H4 (cell line): ENCODE measurements at regions not wholly inside any gene's neighbourhood (a gene's known extent, or its start where the extent isn't known, plus 50 kb on each side); places are given as distances from the start of the nearest gene placed in this dataset.
"Not testable (repeated sequence)": the region's sequence is repeated elsewhere in the genome, so short reads cannot be mapped to it uniquely, and the experiment has no call there.

ENCODE experiments used
- DNase-seq: peaks from one replicate; pipeline ENCODE4 v3.0.0-alpha.2; 2015; ENCODE audit warnings: low spot score

DNA sequence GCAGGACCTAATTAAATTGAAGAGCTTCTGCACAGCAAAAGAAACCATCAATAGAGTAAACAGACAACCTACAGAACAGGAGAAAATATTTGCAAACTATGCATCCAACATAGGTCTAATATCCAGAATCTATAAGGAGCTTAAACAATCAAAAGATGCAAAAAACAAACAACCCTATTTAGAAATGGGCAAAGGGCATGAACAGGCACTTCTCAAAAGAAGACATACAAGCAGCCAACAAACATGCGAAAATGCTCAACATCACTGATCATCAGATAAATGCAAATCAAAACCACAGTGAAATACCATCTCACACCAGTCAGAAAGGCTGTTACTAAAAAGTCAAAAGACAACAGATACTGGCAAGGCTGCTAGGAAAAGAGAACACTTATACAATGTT is 189.2 kb downstream of the CYP26B1 start:
- not testable (repeated sequence) for DNase-seq

DNA sequence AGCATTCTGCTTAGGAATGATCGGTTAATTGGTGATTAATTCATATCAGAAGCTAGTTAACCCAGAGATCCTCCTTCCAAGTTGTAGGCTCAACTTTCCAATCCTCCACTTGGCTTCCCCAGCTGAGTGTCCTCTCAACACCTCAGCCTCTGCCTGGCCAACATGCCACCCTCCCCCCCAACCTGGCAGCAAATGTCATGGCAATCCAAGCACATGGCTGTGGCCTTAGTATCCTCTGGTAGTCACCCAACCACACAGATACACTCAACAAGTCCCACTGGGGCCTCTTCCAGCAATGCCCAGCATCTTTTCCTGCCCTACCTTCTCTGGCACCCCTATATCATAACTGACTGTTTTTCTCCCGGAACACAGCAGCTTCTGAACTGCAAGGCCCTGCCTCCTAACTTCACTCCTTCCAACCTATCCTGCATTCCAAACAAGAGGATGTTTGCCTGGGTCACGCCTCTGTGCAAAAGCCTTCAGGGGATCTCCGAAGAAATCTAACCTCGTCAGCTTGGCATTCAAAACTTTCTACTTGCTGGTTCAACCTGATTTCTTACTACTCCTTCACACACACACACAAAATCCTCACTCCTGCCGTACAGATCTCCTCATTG is 195.0 kb downstream of the CYP26B1 start:
- DNase-seq: no peak

DNA sequence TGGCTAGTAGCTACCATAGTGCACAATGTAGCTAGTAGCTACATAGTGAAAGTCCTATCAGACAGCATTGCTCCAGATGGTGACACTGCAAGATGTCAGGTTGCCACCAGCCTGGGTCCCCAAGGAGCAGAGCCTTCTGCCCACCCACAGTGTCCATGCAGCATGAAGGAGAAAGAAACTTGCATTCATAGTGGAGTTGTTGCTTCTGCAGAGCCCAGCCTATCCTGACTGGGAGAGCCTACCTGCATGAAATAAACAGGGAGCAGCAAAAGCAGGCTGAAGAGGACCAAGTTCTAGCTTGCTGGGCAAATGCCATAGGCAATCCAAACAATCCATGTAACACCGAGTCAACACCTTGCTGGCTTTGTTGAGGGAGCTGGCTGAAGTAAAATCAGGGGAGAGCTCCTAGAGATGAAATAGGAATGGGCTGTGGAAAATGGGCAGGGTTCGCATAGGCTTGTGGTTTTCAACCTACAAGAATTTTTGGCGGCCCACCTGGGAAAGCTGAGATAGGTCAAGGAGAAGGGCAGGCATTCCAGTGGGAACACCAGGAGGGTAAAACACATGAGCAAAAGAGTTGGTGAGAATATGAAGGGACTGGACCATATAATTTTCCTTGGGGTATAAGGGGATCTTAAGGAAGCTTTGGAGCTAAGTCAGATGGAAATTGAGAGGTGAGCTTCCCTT is 195.8 kb downstream of the CYP26B1 start:
- DNase-seq: no peak

DNA sequence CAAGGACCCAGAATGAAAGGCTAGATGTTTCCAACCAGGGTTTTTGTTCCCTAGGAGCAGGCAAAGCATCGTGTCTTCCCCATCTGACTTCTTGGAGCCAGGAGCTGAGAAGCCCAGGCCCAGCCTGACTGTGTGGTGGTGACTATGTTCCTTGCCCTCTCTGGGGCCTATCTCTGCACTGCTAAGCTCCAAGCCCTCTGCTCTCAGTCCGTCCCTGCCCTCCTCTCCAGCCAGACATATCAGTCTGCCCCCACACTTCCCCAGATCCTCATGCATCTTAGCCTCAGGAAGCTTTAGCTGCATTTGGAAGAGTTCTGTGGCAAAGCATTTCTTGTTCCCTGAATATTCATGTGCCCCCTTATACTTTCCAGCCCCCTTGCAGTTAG is 196.6 kb downstream of the CYP26B1 start:
- no peak for DNase-seq

DNA sequence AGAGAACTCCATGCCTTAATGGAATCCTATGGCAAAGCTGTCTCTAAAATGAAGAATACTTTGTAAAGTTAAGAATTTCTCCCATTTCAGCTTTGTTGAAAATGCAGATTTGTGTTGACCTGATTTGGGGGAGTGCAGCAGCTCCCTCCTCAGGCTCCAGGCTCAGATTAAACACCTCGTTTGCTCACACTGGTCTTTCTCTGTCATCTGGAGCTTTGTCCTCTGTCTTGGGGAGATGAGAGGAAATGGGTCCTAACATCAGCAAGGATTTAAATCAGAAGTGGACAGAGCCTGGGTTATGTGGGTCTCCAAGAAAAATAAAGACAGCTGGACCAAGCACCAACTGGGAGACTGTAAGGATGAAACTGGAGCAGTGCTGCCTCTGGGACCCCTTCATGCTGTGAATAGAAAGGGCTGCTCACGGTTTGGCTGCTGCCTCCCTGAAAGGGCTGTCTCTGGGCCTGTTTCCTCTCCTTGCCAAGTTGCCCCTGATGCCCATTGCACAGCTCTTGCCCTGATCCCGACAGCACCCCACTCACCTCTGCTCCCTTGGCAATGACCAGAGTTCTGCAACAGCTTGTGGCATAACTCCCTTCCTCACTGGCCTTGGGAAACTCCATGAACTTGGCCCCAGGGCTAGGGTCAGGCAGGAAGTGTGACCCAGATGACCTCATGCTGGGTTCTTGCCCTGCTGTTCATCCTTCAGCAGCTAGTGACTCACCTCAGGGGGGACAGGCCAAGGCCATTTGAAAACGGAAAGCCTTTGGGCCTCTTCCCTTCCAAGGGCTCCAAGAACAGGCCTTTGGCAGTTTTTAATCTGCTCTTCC is 197.2 kb downstream of the CYP26B1 start:
- DNase-seq: no peak

DNA sequence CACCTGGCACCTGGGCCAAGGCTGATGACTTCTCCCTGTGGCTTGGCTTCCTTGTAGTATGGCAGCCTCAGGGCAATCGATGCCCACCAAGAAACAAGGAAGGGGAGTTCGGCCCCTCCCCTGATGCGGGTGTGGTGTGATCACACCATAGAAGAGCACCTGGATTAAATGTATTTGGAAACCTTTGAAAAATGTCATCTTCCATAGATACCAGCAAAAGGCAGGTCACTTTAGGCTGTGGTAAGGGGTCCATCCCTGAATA is 198.2 kb downstream of the CYP26B1 start:
- DNase-seq: no peak

DNA sequence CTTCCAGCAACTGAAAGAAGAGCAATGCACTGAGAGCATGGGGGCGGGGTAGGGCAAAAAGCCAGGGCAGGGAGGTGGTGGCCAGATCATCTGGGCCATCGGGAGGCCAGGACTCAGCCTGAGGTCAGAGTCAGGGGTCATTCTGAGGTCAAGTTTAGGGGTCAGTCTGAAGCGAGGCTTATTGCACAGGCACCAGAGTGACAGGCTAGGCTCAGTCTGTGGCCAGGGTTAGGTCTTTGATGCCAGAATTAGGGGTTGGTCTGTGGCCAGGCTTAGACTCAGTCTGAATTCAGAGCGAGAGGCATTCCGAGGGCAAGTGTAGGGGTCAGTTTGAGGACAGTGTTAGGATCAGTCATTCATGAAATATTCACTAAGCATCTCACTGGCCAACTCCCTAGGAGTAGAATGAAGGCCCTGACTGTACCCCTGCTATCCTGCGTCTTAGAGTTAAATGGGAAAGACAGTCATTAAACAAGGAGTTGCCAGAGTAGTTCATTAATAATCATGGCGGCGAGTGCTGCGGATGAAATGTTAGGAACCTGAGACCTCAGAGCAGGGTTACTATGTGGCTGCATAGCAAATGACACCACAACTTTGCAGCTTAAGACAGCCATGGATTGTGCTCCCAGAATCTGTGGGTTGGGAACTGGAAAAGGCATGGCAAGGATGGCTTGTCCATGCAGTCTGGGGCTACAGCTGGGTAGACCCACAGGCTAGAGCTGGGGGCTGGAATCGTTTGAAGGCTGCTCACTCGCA is 198.7 kb downstream of the CYP26B1 start:
- no peak for DNase-seq

DNA sequence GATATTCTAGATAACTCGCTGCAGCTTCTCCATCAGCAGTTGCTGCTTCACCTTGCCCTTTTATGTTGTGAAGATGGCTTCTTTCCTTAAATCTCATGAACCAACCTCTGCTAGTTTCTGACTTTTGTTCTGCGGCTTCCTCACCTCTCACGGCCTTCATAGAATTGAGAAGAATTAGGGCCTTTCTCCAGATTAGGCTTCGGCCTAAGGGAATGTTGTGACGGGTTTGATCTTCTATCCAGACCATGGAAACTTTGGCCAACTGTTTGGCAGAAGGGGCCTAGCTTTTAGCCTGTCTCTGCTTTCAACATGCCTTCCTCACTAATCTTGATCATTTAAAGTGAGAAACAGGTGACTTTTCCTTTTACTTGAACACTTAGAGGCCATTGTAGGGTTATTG is 199.9 kb downstream of the CYP26B1 start:
- no peak for DNase-seq

DNA sequence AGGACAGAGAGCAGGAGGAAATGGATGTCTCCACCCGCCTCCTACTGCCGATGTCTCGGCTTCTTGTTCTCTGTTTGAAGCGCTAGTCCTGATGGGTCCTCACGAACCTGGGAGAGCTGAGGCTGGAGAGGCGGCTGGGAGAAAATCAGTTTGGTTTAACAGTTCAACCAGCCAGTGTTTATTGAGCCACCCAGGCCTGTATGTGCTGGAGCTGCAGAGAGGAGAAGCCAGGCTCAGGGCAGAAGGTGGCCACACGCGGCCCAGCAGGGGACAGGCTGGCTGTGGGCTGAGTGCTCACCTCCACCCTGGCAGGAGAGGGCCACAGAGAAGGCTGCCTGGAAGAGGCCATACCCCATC is 202.1 kb downstream of the CYP26B1 start:
- DNase-seq: no peak

DNA sequence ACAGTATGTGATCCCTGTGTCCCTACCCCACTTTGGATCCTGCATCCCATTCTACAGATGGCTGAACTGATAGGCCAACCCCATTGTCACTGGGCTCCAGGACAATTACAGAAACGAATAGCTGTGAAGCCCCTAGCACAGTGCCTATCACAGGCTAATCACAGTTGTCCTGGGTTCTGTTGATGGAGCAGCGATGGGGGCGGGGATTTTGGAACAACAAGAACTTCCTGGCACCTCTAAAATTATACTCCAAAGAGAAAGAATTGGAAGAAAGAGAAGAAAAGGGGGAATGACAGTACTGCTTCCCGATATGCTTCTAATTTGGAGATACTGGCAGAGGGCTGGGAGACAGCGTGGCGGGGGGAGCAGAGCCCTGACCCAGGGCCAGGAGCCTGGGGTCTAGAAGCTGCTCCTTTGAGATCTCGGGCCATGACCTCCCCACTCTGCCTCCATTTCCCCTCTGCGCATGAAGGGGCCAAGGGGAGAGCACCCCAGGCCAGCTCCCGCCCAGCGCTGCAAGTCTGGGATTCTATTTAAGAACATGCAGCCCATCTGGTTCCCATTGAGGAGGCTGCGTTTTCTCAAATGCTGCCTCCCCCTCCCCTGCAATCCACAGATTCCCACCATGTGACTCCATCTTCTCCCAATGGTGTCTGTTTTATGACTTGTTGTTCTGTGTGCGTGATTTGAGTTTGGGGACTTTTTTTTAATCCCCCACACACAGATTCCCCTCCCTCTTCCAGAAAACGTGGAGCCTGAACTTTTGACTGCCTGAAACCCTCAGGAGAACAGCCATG is 202.7 kb downstream of the CYP26B1 start:
- DNase-seq: no peak

DNA sequence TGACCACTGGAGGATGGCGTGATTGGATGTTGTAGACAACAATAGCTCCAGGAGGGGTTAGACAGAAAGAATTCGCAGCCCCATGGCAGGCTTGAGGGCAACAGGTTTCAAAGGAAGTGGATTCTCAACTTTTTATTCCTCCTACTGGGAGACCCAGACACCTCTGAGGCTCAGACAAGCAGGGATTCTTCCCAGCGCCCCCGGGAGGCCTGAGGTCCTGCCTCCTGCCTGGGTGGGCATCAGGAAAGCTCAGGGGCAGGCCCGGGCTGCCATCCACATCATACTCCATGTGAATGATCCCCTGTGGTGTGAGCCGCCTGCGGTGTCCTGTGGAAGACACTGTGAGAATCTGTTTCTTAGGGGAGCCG is 203.5 kb downstream of the CYP26B1 start:
- DNase-seq: no peak

DNA sequence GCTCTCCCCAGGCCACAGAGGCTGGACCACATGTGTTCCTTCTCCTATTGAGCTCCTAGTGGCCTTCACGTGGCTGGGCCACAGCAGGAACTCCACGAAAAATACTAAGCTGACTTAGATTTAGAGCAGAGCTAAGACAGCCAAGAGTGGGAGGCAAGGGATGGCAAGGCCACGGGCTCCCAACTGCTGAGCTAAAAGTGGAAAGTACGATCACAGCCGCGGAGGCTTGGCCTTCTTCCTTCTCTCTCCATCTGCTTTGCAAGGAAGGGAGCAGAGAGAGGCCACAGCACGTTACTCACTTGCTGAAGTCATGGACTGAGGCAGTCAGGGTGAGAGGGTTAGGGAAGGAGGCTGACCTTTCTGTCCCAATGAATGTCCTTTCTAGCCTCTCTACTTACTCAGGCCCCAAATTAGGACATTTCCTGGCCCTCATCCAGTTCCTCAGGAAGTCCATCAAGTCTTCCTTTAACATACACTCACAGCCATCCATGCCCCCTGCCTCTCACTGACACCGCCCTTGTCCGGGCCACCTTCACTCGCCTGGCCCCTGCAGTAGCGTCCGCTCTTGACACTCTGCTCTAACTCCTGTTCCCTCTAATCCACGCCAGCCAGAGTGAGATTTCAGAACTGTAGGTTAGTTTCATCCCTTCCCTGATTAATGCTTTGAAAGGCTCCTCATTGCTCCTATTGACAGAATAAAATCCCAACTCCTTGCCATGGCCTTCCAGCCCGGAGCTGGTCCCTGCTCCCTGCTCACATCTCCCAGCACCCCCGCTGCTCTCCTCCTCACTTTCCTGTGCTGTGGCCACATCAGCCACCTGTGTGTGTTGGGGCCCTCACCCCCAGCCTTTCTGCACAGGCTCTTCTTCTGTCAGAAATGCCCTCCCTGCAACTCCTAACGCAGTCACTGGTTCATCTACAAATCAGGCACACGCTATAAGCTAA is 204.2 kb downstream of the CYP26B1 start:
- no peak for DNase-seq

DNA sequence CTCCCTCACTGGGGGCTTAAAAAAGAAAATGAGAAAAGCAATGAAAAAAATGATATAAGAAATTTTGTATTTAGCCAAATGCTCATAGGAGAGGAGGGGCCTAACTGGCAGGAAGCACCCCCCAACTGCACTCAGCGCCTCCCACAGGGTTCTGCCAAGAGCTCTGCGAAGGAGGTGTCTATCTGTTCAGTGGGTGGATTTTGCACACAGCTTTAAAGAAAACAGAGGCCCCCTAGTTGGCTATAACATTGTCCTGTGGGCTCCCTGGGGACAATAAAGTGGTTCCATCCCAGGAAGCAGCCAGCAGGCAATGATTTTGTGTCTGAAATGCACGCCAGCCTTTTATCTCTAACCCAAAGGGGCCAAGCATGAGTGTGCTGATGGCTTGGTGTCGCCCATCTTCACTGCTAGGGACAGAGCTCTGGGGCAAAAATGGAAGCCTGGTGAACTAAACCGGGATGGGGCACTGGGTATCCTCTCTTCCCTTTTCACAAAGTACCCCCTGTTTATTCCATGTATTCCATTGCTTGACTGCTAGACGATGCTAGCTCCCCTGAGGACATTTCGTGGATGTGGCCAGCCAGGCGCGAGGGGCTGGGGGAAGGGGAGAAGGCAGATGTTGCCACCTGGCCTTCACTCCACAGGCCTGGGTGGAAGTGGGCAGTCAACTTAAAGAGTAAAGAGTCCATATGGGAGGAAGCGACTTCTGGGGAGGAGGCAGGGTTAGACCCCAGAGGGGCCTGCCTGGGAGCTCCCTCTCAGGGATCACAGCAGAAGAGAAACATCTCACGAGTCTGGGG is 205.7 kb downstream of the CYP26B1 start:
- DNase-seq: no peak

DNA sequence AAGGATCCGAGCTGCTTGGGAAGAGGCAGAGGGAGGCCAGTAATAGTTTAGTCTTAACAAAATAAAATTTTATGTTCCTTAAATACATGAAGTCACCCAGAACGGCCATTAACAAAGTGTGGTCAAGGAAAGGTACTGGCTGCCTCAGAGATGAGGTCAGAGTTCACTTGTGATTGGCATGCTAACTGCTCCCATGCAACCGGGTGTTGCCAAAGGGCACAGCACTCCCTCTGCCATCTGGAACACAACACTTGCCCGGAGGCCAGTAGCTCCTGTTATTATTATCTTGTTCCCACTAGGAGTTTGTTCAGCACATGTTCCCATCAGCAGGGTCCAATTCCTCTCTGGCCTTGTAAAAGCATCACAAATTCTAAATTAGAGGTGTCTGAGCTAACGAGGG is 207.0 kb downstream of the CYP26B1 start:
- no peak for DNase-seq

DNA sequence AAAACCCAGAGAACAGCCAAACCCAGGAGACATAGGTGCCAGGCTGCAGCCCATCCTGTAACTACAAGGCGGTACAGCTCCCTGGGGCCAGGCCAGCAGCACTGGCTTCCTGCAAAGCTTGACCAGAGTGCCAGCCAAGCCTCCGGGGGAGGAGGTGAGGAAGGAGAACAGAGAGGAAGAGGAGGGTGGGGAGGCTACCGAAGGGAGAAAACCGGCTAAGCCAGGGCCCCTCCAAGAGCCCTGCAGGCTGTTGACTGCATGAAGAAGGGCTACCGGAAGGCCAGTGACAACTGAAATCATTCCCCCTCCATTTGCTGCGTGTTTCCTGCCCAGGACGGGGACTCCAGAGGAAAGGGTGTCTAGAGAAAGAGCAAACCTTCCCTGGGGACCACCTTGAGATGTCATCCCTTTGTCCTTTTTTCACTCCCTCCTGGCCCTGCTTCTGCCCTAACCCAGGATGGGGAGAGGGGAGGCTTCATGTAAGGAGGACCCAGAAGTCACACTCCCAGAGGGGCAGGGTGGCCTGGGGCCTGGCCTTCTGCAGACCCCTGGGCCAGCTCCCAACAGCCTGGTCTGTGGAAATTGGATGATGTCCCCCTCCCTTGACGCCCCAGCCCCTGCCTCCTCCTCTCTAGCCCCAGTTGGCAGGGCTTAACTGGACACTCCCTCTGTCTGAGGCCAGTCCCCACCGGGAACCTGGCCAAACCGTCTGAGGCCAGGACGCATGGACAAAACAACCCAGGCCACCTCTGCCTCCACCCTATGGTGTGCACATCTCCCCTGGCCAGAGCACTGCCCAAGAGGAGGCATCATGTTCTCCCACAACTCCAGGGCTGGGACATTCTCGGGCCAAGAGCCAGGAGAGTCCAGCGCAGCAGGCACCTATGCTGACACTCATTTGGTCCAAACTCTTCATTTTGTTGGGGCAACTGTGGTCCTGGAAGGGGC is 207.8 kb downstream of the CYP26B1 start:
- DNase-seq: no peak

DNA sequence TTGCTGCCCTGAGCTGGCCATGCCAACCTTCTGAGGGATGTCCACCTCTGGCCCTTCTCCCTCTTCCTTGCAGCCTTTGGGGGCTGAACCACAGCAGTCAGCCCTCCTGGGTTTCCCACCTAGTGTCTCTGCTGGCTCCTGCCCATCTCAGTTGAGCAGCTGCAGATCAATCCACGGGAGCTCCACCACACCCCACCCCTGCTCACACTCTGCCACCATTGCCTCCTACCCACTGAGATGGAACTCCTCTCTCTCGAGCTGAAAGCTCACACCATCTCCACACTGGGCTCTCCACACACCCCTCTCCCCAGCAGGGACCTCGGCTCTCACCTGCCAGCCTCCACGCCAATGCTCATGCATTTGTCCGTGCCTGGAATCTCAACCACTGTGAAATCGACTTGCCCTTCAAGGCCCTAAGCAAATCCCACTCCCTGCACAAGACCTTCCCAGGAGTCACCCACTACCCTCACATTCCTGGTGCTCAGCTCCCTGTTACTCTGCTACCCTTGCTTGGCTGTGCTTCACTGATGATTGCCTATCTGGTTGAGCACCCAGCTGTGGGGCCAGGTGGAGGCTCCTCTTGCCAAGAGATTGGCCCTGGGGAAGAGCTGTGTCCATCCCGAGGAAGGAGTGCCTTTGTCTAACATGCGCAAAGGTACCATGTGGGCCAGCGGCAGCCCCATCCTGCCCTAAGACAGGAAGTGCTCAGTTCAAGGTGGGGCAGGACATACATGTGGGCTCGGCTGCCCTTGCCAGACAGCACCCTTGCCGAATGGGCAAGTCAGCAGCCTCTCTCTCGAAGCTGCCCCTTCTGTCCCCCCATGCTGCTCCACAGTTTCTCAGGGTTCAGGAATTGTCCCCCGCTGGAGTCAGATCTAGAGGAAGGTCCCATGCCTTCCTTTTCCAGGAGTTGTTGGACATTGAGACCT is 208.7 kb downstream of the CYP26B1 start:
- DNase-seq: no peak

DNA sequence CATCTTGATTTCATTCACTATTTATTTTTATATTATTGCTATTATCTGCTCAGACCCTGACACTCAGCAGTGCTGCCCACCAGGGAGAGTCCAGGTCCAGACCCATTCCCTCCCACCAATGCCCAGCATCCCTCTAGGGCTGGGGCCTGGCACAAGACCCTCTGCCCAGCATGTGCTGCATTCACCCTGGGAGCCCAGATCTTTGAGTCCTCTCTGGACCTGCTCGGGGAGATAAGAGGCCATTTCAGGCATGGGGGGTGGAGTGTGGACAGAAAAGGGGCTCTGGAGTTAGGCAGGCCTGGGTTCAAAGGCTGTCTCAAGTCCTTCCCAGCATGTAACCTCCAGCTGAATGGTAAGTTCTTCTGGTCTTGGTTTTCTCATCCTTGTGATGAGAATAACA is 209.6 kb downstream of the CYP26B1 start:
- DNase-seq: no peak

DNA sequence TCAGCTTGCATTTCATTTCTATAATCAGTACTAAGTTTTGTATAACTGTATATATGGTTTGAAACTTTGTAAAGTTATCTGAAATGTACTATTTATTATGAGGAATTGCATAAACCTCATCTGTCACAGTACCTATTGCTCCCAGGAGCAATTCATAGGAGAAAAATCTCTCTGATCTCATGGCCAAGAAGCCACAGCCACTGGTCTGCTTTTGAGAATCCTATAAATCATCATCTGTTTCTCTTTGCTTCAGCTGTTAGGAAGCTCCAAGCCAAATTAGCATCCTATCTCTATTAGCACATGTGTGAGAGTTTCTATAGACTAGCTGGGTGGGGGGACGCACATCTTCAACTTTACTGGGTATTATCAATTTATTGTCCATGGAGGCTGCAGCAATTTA is 210.3 kb downstream of the CYP26B1 start:
- no peak for DNase-seq
